ENCODE measurements at regions not wholly inside any gene's neighbourhood (a gene's known extent, or its start where the extent isn't known, plus 50 kb on each side); places are given as distances from the start of the nearest gene placed in this dataset.
A peak's percentile ranks its signal among the peaks of the same experiment; 100 is the strongest.
"Not testable (repeated sequence)": the region's sequence is repeated elsewhere in the genome, so short reads cannot be mapped to it uniquely, and the experiment has no call there.

DNA sequence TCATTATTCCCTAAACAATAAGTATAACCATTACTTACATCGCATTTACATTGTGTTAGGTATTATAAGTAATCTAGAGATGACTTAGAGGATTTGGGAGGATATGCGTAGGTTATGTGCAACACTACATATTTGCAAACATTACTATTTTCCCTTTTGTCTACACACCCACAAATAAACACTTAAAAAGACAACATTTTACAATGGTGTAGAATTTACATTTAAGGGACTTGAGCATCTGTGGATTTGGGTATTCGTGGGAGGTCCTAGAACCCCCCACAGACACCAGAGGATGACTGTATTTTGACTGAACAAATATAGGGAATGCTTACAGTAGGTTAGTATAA, 220.2 kb upstream of the MYO3A start:
- no peak for DNase-seq (ENCODE audit: low read depth, low spot score)

DNA sequence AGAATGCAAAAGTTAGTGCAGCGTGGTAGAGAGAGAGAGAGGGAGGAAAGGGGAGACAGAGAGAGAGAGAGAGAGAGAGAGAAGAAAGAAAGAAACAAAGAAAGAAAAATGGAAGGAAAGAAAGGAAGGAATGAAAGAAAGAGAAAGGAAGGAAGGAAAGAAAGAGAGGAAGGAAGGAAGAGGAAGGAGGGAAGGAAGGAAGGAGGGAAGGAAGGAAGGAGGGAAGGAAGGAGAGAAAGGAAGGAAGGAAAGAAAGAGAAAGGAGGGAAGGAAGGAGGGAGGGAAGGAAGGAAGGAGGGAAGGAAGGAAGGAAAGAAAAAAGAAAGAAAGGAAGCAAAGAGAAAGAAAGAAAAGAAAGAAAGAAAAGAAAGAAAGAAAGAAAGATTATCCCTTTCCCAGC, 209.8 kb upstream of the MYO3A start:
- no peak for DNase-seq (ENCODE audit: low read depth, low spot score)

DNA sequence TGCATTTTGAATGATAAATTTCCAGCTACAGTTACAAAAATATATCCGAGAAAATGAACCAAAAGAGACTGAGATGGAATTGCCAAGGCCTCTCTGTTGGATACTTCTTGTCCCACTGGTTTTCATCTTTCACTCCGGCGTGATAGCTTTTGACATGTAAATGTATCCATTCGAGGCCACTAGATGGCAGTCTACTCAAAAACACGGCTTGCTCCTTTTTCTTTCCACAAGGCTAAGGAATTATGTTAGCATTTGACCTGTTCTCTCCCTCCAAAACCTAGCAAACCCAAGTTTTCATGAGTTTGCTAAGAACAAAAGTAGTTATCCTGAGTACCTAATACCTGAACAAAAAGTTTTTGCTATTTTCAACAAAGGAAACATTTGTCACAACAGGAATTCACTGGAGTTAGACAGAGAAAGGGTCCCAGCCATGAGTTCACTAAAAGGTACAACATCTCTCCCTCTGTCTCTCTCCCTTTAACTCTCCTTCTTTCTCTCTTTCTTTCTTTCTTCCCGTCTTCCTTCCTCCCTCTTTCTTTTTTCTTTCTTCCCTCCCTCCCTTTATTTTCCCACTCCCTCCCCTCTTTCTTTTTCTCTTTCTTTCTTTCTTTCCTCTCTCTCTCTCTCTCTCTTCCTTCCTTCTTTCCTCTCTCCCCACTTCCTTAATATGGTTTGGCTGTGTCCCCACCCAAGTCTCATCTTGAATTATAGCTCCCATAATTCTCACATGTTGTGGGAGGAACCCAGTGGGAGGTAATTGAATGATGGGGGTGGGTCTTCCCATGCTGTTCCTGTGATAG, 207.9 kb upstream of the MYO3A start:
- DNase-seq (ENCODE audit: low read depth, low spot score): peak; percentile 83

DNA sequence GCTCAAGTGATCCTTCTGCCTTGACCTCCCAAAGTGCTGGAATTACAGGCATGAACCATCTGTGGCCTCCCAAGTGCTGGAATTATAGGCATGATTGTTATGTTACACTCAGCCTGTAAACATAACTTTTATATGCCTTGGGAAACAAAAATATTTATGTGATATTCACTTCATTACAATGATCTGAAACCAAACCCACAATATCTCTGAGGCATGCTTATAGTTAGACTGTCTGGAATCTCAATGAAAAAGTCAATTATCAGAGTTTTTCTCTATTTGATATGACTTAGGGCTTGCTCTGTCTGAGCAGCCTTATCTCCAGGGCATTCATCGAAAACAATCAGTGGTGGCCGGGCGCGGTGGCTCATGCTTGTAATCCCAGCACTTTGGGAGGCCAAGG, 195.3 kb upstream of the MYO3A start:
- peak; percentile 11 for DNase-seq (ENCODE audit: low read depth, low spot score)

DNA sequence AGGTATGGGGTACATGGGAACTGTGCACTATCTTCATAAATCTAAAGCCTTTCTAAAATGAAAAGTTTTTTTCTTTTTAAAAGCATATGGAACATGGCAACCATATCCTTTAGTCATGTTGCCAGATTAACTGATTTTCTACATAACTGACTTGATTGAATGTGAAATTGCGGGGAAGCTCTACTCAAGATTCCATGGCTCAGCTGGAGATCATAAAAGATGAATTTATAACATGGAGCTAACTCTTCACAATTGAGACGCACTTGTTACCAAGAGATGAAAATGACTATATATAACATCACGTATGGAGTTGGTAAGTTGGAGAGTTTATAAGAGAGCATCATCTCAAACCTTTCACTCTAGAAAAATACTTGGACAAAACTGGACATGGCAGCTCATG, 190.2 kb upstream of the MYO3A start:
- DNase-seq (ENCODE audit: low read depth, low spot score): no peak

DNA sequence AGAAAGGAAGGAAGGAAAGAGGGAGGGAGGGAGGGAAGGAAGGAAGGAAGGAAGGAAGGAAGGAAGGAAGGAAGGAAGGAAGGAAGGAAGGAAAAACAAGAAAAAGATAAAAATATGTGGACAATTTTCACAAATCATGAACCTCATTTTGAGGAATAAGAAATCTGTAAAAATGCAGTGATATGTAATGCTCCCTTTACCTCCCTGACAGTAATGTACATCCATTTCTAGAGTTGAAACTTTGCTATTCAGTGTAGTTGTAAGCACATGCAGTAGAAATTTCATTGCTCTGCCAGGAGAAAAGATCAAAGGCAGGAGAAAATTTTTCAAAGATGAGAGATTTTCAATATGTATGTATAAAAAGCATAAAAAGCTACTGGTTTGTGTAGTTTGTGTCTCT, 189.5 kb upstream of the MYO3A start:
- DNase-seq (ENCODE audit: low read depth, low spot score): no peak

DNA sequence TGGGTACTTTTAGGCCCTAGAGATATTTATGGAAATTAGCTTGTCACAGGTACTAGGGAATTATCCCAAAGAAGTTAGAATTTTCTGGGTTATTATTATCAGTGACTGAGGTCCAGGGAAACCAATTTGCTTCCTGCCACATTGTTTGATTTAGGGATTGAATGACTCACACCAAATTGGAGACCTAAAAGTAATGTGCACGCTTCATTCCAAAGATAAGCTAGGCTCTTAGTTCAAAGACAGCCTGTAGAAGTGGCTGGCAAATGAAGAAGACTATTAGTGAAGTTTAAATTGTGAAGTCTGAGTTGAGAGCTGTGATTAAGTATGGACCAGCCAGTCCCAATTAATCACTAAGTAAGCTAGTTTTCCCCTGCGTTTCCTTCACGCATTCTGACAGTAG, 188.1 kb upstream of the MYO3A start:
- peak; percentile 57 for DNase-seq (ENCODE audit: low read depth, low spot score)

DNA sequence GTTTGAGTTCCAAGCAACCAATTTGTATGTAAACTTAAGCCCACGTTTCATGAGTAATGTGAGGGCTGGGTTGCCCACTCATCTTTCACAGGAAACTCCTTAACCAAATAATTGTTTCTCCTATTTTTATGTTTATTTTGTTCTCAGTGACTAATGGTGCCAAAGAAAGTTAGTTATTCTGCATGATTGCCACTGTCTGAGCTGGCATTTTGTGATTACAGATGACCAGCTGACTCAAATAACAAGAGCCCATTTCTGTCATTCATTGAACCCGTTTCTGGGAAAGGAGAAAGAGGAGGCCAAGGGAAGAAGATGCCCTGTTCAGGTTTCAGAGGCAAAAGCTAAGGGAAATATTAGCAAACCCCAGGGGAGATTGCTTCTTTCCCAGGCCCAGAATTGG, 186.9 kb upstream of the MYO3A start:
- DNase-seq (ENCODE audit: low read depth, low spot score): peak; percentile 73

DNA sequence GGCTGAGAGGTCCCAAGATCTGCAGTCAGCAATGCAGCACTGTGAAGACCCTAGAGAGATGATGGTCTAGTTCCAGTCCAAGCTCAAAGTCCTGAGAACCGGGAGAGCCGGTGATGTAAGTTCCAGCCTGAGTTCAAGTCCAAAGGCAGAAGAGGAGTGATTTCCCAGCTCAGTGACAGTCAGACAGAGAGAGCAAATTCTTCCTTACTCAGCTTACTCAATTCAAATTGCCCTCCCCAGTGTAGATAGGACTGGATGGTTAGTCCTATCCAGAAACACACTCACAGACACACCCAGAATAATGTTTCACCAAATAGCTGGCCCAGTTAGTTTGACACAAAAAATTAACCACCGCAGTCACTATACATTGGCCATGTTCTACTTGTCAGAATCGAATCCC, 185.5 kb upstream of the MYO3A start:
- DNase-seq (ENCODE audit: low read depth, low spot score): no peak

DNA sequence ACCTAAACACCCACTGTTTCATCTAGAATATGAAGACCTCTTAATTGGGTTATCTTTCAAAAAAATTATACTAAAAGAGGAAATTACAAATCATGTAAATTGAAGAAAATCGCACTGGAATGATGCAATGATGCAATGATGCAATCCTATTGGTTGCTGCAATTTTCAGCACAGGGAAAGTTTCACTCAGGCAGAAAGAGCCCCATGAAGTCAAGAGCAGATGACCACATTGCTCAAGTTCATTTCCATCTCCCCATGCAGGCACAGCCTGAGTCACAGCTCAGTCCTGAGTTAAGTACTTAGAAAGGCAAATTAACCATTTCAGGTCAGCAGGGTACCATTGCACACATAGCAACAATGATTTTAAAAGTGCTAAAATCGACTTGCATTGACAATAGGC, 180.3 kb upstream of the MYO3A start:
- peak; percentile 68 for DNase-seq (ENCODE audit: low read depth, low spot score)

DNA sequence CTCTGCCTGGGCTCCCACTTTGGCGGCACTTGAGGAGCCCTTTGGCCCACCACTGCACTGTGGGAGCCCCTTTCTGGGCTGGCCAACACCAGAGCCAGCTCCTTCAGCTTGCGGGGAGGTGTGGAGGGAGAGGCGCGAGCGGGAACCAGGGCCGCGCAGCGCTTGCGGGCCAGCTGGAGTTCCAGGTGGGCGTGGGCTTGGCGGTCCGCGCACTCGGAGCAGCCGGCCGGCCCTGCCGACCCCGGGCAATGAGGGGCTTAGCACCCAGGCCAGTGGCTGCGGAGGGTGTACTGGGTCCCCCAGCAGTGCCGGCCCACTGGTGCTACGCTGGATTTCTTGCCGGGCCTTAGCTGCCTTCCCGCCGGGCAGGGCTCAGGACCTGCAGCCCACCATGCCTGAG, 178.2 kb upstream of the MYO3A start:
- DNase-seq (ENCODE audit: low read depth, low spot score): not testable (repeated sequence)

DNA sequence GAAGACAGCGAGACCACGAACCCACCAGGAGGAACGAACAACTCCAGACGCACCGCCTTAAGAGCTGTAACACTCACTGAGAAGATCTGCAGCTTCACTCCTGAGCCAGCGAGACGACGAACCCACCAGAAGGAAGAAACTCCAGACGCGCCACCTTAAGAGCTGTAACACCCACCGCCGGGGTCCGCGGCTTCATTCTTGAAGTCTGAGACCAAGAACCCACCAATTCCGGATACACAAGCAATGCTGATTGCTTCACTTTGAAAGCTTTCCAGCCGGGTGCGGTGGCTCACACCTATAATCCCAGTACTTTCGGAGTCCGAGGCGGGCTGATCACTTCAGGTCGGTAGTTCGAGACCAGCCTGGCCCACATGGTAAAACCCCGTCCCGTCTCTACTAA, 177.2 kb upstream of the MYO3A start:
- DNase-seq (ENCODE audit: low read depth, low spot score): no peak

DNA sequence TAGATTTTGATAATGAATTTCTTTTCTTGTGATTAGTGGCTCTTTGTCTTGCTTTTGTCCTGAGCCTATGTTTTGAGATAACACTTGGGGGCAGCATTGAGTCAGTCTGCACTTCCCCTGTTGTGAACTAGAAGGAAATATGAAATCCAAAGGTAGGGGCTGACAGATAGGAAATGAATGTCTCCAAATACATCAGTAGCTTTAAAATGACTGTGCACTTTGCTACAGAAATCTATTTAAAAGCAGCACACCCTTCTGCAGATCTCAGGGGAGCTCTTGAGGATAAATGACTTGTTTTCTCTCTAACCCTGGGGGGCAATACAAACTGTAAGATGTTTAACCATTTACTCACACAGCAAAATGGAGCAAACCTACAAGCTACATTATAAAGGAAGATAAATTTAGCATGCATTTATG, 176.0 kb upstream of the MYO3A start:
- DNase-seq (ENCODE audit: low read depth, low spot score): peak; percentile 81

DNA sequence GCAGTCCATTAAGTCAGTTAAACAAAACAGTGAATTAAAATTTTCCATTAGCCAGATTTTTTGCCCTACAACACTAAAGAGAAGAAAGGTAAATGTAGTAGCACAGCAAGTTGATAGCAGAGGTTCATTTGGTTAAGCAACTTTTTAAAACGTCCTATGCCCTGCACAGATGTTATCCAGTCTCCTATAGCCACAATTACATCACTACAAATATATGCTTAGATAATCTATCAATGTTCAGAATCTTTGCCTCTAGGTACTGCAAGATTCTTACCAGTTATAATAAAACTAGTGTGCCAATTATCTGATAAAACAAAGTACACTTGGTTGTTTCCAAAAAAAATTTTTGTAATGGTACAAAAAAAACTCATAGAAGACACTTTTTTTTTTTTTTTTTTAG, 175.5 kb upstream of the MYO3A start:
- DNase-seq (ENCODE audit: low read depth, low spot score): no peak

DNA sequence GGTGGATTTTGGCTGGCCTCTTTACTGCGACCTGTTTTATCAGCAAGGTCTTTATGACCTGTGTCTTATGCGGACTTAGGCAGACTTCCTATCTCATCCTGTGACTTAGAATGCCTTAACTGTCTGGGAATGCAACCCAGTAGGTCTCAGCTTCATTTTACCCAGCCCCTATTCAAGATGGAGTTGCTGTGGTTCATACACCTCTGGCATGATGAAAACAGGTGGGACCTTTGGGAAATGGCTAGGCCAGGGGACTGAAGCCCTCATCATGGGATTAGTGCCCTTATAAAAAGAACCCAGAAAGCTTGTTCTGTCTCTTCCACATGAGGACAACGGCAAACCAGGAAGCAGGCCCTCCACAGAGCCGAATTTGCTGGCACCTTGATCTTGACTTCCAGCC, 172.1 kb upstream of the MYO3A start:
- no peak for DNase-seq (ENCODE audit: low read depth, low spot score)

DNA sequence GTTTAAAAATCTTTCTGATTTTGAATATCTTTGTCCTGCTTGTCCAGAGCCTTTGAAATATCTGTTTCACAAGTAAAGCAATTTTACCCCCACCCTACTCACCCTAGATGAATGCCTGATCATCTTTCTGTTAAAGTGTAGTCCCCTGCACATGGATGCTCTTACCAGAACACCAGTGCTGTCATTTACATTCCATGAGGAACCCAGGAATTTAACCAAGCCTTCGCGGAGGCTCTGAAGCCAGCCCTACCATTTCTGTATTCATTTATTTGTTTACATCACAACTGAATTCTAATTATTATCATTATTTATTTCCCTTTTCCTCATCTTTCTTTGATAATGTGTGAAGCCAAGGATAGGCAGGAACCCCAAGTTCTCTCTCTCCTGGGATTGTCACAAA, 167.8 kb upstream of the MYO3A start:
- no peak for DNase-seq (ENCODE audit: low read depth, low spot score)

DNA sequence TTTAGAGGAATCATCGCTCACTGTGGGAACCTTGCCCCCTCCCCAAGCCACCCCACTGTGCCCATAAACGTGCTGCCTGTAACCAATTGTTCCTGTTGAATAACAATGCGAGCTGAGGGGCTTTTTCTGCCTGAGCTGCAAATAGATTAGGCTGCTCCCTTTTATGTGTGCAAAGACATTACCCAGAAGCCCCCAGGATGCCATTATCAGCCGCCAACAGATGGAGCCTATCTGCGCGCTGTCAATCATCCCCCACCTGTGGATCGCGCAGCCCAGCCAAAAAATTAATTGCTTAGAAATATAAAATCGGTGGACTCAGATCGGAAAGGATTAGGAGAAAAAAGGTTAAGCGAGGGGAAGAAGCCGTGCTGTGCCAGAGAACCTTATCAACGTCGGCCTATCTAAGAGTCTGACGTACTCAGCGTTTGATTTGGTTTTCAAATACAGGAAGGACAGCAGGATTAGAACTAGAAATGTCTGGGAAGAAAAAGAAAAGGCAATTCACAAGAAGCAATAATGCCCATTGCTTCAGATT, 167.3 kb upstream of the MYO3A start:
- no peak for DNase-seq (ENCODE audit: low read depth, low spot score)

DNA sequence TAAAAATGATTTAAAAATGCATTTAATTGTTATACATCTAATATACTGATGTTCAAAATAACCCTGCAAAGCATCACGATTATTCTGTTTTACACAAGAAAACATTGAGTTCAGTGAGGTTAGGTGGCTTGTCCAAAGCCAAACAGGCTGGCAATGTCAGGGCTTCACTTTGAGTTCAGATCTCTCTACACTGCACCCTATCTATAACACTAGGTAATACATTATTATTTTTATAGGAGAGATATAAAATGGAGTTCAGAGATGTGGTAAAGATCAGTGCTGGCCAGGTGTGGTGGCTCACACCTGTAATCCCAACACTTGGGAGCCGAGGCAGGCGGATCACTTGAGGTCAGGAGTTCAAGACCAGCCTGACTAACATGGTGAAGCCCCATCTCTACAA, 165.9 kb upstream of the MYO3A start:
- DNase-seq (ENCODE audit: low read depth, low spot score): no peak

DNA sequence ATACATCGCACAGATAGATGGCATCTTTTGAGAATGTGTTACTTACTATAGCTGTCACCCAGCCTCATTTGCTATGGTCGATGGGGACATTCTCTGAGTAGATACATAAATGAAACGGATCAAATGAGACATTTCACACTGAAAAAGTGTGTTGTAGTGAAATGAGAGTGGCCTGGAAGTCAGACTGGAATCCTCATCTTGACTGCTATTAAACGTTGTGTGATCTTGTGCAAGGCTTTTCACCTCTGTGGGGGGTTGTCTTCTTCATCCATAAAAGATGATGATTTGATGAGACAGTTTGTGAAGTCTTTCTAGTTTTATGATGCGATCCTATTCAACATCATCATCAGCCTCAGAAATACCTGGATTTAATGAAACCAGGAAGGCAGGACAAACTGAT, 155.4 kb upstream of the MYO3A start:
- no peak for DNase-seq (ENCODE audit: low read depth, low spot score)

DNA sequence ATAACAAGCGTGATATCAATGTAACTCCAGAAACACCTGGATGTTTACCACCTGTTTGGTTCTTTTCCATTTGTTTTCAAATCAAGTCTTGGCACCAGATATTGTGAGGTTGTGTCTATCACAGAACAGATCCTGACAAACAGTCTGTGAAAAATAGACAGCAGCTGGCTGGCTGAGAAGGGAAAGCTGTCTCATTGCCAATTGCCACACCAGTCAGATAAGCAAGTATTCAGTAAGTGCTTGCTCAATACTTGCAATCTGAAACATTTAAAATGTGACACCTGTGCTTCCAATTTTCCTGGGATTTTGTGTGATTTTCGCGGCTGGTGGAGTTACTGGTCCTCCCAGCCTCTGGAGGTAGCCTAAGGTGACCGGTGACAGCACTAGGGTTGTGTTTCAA, 147.9 kb upstream of the MYO3A start:
- DNase-seq (ENCODE audit: low read depth, low spot score): peak; percentile 18

DNA sequence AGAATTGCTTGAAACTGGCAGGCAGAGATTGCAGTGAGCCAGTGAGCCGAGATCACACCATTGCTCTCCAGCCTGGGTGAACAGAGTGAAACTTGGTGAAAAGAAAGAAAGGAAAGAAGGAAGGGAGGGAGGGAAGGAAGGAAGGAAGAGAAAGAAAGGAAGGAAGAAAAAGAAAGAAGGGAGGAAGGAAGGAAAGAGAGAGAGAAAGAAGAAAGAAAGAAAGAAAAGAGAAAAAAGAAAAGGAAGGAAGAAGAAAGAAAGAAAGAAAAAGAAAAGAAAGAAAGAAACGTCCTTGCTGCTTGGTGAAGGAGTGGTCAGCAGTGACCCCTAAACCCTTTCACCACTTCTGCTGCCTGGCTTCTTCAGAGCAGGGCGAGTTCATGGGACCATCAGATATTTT, 147.1 kb upstream of the MYO3A start:
- no peak for DNase-seq (ENCODE audit: low read depth, low spot score)

DNA sequence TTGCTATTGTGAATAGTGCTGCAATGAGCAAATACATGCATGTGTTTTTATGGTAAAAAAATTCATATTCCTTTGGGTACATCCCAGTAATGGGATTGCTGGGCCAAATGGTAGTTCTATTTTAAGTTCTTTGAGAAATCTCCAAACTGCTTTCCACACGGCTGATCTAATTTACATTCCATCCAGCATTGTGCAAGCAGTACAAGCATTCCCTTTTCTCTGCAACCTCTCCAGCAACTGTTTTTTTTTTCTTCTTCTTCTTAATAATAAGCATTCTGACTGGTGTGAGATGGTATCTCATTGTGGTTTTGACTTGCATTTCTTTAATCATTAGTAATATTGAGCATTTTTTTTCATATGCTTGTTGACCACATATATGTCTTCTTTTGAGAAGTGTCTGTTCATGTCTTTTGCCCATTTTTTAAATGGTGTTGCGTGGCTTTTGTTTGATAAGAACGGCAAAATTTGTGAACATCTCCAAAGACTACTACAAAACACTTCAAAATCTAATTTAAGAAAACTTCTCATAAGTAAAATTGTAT, 136.1 kb upstream of the MYO3A start:
- DNase-seq (ENCODE audit: low read depth, low spot score): peak; percentile 38

DNA sequence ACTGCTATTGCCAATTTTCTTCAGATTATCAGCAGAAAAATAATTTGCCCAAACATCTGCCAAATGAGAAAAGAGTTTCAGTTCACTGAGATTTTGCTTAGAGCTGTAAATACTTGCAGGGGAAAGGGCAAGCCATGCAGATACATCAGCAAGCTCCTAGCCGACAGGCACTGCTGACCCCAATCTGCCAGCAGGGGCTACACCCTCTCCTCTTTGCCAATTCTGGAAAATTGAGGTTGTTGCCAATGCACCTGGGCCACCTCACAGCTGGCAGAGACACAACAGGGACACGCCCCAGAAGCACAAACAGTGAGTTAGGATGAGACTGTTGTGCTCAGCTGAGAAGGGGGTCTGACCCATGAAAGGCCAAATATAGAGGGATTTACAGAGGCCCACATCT, 129.5 kb upstream of the MYO3A start:
- no peak for DNase-seq (ENCODE audit: low read depth, low spot score)

DNA sequence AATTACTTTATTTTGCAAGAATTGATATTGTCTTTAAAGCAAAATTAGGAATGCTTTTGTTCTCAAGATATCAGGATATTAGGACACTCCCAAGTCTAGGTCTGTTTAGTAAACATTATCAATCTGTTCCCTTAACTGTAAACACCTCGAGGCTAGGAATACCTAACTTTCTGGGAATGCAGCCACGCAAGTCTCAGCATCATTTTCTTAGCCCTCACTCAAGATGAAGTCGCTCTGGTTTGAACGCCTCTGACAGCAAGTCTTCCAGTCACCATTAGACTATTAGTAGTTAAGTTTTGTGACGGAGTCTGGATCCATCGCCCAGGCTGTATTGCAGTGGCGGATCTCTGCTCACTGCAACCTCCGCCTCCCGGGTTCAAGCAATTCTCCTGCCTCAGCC, 128.0 kb upstream of the MYO3A start:
- no peak for DNase-seq (ENCODE audit: low read depth, low spot score)
